GM18907 (cell line): ENCODE measurements at regions not wholly inside any gene's neighbourhood (a gene's known extent, or its start where the extent isn't known, plus 50 kb on each side); places are given as distances from the start of the nearest gene placed in this dataset.
"Not testable (repeated sequence)": the region's sequence is repeated elsewhere in the genome, so short reads cannot be mapped to it uniquely, and the experiment has no call there.

ENCODE experiments used
- ATAC-seq: cut with Tn5 transposase; IDR thresholded peaks from one replicate; pipeline ENCODE4 v1.9.1; 2021; ENCODE audit warnings: mild to moderate bottlenecking, moderate library complexity; ENCODE audit not compliant: unreplicated experiment

GRCh38 chr3:174336784-174337183, 522.4 kb upstream of the NAALADL2 start:
- no peak for ATAC-seq

- ATAC-seq = no peak
Observed at GRCh38 chr3:174337227-174337626, 521.9 kb upstream of the NAALADL2 start.

GRCh38 chr3:174340624-174341587, 518.2 kb upstream of the NAALADL2 start:
- ATAC-seq = no peak

GRCh38 chr3:174342171-174342570, 517.0 kb upstream of the NAALADL2 start:
- ATAC-seq = no peak

- ATAC-seq = no peak
Observed at GRCh38 chr3:174342941-174343501, 516.1 kb upstream of the NAALADL2 start.

GRCh38 chr3:174346141-174346540, 513.0 kb upstream of the NAALADL2 start:
- no peak for ATAC-seq

GRCh38 chr3:174346571-174346970, 512.6 kb upstream of the NAALADL2 start:
- ATAC-seq = no peak

GRCh38 chr3:174347474-174348138, 511.5 kb upstream of the NAALADL2 start:
- ATAC-seq = no peak

- no peak for ATAC-seq
Observed at GRCh38 chr3:174352227-174352626, 506.9 kb upstream of the NAALADL2 start.

- ATAC-seq = no peak
Observed at GRCh38 chr3:174355505-174355904, 503.6 kb upstream of the NAALADL2 start.

- no peak for ATAC-seq
Observed at GRCh38 chr3:174356596-174356995, 502.5 kb upstream of the NAALADL2 start.

GRCh38 chr3:174358252-174358651, 500.9 kb upstream of the NAALADL2 start:
- no peak for ATAC-seq

GRCh38 chr3:174362556-174362955, 496.6 kb upstream of the NAALADL2 start:
- ATAC-seq = no peak

- ATAC-seq = no peak
Observed at GRCh38 chr3:174363256-174363655, 495.9 kb upstream of the NAALADL2 start.

- ATAC-seq = no peak
Observed at GRCh38 chr3:174365796-174366195, 493.3 kb upstream of the NAALADL2 start.

GRCh38 chr3:174366904-174367303, 492.2 kb upstream of the NAALADL2 start:
- ATAC-seq = not testable (repeated sequence)

- no peak for ATAC-seq
Observed at GRCh38 chr3:174376346-174376745, 482.8 kb upstream of the NAALADL2 start.

- no peak for ATAC-seq
Observed at GRCh38 chr3:174377096-174377495, 482.0 kb upstream of the NAALADL2 start.

- no peak for ATAC-seq
Observed at GRCh38 chr3:174377684-174378083, 481.4 kb upstream of the NAALADL2 start.

GRCh38 chr3:174382878-174383277, 476.3 kb upstream of the NAALADL2 start:
- no peak for ATAC-seq

- no peak for ATAC-seq
Observed at GRCh38 chr3:174387736-174388135, 471.4 kb upstream of the NAALADL2 start.

- no peak for ATAC-seq
Observed at GRCh38 chr3:174397848-174398247, 461.3 kb upstream of the NAALADL2 start.
